ENCODE measurements at regions not wholly inside any gene's neighbourhood (a gene's known extent, or its start where the extent isn't known, plus 50 kb on each side); places are given as distances from the start of the nearest gene placed in this dataset.

DNA sequence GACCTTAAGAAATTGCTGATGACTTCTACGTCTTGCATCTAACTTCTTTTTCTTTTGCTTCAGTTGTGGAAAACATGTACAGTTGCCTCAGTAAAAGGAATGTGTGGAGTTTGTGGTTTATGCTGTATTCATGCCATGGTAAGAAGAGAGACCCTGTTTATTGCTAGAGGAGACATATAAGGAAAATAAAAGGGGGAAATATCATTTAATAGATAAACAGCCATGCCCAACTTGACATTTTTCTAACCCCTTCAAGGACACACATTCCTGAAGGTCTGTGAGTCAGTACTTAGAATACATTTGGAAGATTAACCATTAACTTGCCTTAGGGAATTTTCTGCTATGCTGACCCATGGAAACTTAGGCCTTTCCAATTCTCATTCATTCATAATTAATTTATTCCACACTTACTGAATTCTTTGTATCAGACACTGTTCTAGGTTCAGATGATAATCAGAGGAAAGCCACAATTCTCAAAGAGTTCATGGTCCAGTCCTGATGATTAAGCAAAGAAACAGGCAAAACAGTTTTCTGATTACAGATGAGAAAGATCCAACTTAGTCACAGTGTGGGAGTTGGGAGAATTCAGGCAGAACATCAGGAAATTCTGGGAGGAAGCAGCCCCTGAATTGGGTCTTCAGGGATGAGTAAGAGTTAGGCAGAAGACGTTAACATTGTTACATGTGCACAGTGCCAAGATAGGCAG is 329.8 kb upstream of the RASGRP1 start:
- no peak for DNase-seq

DNA sequence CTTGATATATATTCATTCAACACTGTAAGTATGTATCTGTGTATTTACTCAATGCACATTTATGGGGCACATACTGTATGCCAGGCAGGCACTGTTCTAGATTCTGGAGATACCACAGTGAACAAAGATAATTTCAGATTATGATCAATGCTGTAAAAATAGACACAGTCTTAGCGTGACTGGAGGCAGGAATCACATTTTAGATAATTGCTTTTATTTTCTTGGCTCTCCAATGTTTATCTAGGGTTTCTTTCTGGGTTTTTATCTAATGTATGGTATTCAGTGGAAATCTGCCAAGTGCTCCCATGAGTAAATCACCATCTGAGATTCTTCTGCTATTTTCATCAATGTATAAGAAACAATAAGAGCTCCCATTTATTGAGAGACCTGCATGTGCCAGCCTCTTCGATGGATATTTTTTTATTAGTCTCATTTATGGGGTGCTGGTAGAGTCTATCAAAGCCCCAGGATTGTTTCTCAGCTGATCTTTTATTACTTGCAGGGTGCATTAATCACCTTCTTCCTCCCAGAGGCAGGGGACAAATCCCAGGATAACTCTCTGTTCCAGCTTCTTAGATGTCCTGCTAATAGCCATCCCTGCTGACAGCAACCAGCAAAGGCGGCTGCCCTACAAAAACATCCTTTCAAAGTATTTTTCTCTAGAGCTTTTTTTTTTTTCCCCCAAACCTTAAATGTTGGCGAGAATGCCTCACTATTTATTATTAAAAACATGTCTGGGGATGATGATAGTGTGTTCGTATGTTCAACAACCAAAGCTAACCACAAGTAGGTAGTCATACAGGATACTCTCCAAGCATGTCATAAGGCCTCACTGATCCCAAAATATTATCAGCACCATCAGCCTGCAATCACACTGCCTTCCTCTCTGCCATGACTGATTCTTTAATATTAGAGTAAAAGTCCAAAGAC is 331.0 kb upstream of the RASGRP1 start:
- no peak for DNase-seq

DNA sequence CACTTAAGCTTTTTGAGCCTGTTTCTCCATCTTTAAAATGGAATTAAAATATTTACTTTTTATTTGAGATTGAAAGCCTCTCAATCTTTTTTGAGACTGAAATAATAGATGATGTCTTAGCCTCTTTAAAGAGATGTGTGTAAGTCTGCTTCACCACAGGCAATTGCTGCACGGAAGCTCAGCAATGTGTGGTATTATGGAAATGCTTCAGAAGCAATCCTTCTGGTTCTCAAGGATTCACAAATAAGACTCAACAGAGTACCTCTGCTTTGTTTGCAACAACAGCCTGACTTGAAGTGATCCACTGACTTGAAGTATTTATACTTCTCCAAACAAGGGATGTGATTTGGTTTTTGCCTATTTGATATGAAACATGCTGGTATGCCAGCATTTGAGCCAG is 332.0 kb upstream of the RASGRP1 start:
- no peak for DNase-seq

DNA sequence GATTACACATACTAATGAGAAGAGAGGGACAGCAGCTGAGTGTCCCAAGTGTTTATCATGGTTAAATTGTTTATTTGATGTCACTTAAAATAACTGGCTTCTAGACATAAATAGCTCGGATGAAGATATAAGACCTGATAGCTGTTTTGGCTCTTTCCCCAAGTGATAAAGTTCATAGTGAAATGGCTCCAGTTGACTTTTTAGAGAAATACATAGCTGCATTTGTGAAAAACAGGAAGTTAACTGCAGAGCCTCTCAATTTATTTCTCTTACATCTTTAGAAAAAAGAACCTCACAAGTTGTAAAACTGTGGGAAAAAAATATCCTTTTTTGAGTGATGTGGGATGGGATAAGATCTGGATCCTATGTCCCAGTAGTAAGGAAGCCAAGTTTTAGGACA is 332.9 kb upstream of the RASGRP1 start:
- no peak for DNase-seq

DNA sequence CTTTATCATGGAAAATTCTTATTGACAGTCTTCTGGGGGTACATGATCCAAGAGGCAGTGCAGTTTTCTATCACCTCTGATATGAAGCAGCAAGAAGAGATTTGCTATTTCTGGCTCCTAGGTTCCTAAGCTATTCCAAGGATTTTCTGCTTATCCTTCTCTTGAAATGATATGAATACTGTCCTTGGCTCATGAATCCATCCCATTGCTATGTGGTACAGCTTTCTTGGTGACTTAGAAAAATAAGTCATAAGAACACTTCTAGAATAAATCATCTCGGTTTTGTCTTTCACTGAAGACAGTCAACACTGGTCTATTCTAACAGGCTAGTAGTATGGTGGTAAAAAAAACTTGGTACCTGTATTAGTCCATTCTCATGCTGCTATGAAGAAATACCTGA is 333.6 kb upstream of the RASGRP1 start:
- DNase-seq = no peak

DNA sequence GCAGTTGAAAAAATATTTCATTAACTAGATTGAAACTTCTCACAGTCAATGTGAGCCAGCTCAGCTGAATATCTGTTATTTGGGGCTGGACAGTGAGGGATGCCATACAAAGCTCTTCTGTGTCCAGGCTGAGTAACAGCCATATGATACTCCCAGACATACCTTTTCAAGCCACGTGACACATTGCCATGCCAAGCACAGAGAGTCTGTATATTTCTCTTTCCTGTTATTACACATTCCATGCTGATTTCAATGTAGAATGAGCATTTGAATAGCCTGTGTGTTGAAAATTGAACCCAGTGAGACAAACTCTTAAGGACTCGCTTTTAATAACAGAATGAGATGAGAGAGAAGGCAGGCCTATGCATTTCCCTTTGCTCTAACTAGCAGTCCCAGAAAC is 334.7 kb upstream of the RASGRP1 start:
- DNase-seq = no peak

DNA sequence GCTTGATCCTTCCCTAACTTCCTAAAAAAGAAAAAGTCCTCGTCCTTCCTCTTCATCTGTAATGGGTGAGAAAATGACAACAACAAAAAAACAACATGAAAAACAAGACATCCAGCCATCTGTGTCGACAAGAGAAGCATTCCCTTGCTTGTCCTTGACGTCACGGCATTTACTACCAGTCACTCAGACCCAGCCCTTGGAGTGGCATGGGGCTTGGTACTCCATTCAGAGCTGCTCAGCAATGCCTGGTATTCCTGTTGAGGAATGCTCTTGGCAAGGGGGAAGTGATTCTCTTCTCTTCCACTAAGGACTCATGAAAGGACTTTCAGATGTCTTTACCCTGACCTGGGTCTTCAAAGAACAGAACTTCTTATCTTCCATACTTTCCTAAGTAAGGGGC is 339.7 kb upstream of the RASGRP1 start:
- no peak for DNase-seq

DNA sequence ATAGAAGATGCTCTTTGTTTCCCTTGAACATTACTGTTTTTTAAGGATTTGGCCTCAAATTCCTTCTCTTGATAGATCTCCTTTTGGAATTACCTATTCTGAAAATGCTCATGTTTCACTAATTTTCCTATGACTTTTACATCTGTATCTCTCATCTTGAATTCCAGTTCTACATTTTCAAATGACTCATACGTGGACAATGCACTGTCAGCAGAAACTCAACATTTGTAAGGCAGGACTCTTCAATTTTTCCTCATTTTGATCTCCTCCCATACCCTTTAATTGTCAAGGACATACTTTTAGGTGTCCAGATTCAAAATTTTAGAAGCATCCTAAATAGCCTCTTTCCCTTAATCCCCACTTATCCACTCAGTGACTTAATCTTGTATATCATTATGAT is 341.0 kb upstream of the RASGRP1 start:
- no peak for DNase-seq

DNA sequence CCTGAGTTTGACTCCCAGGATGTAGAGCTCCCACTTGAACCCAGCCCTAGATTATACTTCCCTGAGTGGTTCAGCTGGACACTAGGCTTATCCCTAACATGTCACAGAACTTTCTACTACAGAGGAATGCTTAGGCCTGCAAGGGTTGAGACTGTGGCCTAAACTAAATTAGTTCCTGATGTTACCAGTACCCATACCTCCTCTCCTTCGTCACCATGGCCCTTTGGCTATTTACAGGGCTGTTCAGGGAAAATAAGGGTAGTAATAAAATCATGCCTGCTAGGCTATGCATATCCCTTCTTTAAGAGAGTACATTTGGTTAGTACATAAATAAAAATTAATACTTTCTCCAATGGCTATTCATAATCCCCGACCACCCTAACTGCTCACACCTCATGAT is 356.4 kb upstream of the RASGRP1 start:
- DNase-seq = no peak

DNA sequence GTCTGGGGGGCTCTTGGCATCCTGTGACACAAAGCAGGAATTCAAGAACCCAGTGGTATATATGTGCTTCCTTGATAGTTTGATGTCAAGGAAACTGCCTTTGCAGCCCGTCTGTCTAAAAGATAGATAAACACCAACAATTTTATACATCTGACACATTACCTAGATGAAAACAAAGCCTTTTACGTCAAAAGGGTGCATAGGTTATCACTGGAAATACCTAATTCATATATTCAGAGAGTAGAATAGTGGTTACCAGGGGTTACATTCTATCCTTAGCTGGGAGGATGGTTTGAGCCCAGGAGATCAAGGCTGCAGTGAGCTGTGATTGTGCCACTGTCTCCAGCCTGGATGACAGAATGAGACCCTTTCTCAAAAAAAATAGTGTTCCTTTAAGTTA is 356.9 kb upstream of the RASGRP1 start:
- no peak for DNase-seq

DNA sequence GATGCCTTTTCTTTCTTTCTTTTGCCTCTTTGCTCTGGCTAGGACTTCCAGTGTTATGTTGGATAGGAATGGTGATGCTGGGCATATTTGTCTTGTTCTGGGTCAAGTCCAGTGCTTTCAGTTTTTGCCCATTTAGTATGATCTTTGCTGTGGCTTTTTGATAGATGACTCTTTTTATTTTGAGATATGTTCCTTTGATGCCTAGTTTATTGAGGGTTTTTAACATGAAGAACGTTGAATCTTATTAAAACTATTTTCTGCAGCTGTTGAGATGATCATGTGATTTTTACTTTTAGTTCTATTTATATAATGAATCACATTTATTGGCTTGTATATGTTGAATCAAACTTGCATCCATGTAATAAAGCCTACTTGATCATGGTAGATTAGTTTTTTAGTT is 363.8 kb upstream of the RASGRP1 start:
- no peak for DNase-seq

DNA sequence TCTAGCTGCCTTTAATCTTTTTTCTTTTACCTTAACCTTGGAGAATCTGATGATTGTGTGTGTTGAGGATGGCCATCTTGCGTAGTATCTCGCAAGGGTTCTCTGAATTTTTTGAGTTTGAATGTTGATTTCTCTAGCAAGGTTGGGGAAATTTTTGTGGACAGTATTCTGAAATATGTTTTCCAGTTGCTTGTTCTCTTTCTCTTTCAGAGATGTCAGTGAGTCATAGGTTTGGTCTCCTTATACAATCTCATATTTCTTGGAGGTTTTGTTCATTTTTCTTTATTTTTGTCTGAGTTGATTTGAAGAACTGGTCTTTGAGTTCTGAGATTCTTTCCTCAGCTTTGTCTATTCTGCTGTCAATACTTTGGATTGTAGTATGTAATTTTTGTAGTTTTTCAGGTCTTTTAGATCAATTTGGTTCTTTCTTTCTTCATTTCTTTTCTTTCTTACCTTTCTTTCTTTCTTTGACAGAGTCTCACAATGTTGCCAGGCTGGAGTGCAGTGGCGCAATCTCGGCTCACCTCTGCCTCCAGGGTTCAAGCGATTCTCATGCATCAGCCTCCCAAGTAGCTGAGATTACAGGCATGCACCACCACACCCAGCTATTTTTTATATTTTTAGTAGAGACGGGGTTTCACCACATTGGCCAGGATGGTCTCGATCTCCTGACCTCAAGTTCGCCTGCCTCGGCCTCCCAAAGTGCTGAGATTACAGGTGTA is 366.4 kb upstream of the RASGRP1 start:
- no peak for DNase-seq

DNA sequence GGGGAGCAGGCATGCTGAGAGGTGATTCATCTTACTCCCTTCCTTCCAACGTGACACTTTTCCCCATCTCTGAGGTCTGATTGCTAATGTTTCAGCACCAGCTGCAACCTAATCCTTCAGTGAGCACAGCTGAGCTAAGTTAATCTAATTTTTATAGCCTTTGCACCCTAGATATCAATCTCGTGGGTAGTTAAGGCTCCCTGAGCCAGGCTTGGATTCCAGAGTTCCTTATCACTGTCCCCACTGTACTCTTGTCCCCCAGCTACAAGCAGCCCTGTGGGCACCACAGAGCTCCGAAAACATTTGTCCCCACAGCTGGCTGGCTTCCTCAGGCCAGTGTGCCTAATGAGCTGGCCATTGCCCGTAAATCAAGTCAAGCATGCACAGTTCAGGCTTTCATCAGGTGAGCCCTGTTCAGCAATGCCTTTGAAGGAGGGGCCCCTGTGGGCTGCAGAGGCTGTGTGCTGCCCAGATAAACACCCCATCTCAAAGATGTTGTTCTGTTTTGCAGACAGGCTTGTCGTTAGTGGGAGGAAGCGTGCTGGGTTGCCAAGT is 376.9 kb upstream of the RASGRP1 start:
- peak; percentile 31 for DNase-seq

DNA sequence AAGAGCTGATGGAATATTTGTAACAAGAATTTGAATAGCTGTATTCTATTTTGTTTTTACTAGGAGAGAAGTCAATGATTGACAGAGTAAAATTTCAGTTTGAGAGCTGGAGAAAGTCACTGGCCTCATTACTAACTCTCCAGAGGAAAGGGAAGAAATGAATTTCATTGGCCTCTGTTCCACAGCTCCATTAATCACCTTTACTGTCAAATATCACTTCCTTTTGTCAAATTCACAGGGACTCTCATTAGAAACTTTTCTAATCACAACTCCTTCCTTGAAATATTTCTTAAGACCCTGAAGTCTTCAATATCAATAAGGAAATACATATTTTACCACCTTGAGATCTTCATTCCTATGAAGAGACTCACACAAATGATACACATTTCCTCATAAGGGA is 379.9 kb upstream of the RASGRP1 start:
- DNase-seq = no peak

DNA sequence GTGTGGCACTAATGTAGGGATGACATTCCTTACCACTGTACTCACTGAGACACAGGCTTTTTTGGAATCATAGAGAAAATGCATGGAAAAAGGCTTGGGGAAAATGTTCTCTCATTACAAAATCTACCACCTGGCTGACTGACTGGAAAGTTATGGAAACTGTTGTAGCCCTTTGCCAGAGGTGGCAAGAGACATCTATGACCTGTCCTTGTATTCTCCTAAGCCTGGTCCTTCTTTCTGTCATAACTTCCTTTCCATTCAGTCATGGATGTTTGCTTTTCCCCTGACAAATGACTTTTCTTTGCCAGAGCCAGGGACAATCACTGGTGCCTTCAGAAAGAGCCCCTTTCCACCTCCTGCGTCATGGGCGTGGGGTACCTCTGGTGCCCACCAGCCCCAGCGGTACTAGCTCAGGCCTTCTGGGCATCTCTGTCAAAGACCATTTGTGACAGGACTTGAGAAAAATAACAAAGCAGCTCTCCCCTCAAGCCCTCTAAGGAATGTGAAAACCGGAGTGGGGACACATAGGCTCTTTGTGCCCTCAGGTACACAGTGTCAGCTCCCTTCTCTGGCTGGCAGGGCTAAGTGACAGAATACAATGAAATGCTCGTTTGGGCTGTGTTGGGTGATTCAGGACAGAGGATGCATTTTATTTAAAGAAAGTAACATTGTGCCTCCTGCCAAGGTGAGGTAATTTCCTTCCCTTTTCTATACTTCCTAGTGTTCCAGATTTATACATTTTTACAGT is 381.1 kb upstream of the RASGRP1 start:
- DNase-seq = no peak

DNA sequence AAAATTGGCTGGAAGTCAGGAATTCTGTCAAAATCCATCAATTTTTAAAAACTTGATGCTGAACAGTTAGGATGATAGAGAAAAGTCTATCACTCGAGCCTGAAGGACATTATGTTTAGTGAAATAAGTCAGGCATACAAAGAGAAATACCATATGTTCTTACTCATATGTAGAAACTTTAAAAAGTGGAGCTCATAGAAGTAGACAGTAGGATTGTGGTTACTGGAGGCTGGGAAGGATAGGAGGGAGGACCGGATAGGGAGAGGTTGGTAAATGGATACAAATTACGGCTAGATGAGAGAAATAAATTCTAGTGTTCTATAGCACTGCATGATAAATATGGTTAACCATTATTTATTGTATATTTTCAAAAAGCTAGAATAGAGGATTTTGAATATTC is 389.5 kb upstream of the RASGRP1 start:
- DNase-seq = no peak

DNA sequence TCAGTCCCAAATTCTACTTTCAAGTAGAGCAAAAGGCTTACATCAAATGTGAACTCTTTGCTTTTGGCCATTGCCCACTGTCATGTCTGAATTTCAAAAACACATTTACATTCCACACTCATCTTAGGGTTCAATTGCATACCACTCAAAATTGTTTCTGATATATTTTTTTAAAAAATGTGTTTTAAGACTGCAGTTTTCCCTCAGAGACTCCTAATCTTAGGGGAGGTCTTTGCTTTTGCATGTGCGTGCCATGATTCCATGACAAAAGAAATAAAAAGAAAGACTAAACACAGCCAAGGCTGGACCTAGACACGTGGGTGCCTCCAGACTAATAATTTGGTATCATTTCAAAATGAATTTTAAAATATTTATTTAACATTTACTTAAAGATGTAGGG is 396.8 kb upstream of the RASGRP1 start:
- DNase-seq = no peak

DNA sequence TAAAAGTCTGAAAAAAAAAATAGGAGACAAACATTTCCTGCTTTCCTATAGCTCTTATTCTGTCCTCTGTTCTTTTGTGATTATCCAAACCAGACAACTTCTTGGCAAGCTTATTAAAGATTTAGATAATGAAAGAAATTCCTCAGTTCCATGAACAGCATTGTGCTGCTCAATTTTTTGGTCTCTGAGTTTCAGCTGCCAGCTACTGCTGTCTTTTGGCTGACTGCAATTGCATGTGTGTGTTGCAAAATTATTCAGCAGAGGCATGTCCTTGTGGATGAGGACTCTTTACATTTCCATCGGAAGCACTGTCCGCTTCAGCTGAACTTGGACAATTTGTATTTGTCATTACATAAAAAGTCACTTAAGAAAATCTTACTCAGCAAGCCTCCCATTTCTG is 397.3 kb upstream of the RASGRP1 start:
- no peak for DNase-seq

DNA sequence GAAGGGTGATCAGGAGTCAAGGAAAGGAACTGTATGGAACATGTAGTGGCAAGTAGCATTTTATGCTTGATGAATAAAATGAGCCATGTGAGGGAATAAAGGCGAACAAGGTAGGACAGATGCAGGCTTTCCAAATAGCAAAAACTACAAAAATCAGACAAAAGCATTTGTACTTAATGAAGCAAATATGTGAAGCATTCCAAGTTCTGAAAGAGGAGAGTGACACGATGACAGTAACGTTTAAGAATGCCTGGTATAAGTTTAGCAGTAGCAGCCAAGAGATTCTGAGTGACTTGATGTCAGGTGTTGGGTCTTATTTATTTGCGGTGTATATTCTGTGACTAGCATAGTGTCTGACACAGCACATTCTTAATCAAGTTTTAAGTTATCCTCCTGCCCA is 408.2 kb upstream of the RASGRP1 start:
- no peak for DNase-seq

DNA sequence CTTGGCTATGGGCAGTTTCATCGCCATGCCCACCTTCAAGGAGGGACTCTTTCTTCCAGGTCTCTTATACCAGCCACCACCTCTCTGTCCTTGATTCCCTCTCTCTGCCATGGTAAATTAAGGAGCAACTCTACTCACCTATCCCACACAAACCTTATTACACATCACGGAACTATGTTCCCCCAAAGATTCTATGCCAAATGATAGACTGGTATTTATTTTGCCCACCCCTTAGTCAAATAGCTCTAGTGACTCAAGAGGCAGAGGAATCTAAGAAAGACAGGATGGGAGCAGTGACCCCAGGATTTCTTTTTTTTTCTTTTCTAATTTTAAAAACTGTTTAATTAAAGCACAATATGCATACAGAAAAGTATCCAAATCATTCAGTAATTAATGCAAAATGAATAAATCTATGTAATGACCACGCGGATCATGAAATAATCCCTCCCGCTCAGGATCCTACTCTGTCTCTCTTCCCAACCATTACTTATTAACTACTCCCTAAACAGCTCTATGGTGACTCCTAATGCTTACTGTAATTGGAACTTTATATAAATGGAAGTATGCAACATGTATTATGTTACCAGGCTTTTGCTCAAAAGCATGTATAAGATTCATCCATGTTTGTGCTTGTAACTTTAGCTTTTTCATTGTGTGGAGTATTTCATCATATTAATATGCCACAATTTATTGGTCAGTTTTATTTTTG is 410.8 kb upstream of the RASGRP1 start:
- no peak for DNase-seq

DNA sequence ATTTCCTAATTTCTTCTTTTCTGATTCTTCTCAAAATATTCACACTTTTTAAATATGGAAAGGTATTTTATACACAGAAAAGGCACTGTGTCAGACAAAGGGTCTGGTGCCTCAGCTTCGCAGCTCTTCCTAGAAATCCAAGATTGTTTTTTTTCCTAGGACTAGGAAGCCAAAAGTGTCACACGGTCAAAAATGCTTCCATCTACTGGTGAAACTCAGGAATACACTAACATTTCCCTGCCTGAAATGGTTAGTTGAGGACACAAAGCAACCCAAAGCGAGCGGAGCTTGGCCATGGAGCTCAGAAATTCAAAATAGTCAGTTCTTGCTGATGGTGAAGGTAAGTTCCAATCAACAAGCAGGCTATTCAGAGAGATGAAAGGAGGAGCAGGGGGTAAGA is 426.5 kb upstream of the RASGRP1 start:
- no peak for DNase-seq

DNA sequence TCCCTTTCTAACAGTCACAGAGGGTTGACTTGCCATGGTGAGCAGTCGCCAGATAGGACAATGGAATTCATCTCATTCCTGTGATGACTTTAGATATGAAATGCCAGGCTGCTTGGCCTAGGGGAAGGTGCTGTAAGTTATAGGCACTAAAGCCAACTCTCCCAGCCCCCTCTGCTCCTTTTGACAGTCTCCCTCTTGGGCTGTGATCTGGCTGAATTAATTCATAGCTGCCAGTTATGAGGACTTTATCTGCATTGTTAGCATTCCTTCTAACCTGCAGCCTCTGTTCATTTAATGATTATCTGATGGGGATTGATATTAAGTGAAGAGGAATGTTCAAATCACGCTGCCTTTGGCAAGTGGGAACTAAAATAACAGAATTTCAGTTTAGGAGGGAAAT is 427.1 kb upstream of the RASGRP1 start:
- no peak for DNase-seq
